Ovary (tissue), 7 donors: ENCODE measurements at regions not wholly inside any gene's neighbourhood (a gene's known extent, or its start where the extent isn't known, plus 50 kb on each side); places are given as distances from the start of the nearest gene placed in this dataset.

ENCODE experiments used
- DNase-seq, 5 donors: peaks; one replicate each; pipeline ENCODE4 v3.0.0-alpha.2; 2019 to 2020
- H3K27ac ChIP-seq, 2 donors: fragments of 200-600 bp; one replicate each; pipeline versions ENCODE4 v1.5.1 to v1.8.0; 2019 to 2022
- H3K27me3 ChIP-seq: fragments of 200-600 bp; one replicate; pipeline ENCODE4 v1.8.0; 2022
- H3K36me3 ChIP-seq: fragments of 200-600 bp; sonication (generic); one replicate; pipeline ENCODE4 v1.5.1; 2019
- H3K4me1 ChIP-seq: one replicate; pipeline ENCODE4 v1.8.1; 2013; ENCODE audit warnings: mild to moderate bottlenecking, moderate library complexity; ENCODE audit not compliant: insufficient read depth
- H3K4me3 ChIP-seq: fragments of 200-600 bp; sonication (generic); one replicate; pipeline ENCODE4 v1.5.1; 2017
- H3K9me3 ChIP-seq, 2 donors: fragments of 200-600 bp in 1 of 2; sonication (generic) in 1 of 2; one replicate each; pipeline versions ENCODE4 v1.5.1 to v1.8.1; 2013 to 2019; ENCODE audit warnings: mild to moderate bottlenecking in 1 of 2, moderate library complexity in 1 of 2
- CTCF ChIP-seq, 3 donors: fragments of 450-650 bp in 2 of 3; fragments of 200-600 bp in 1 of 3; IDR thresholded peaks; one replicate each; pipeline versions ENCODE4 v1.5.1 to v1.8.0; 2016 to 2022; ENCODE audit warnings: antibody characterized with exemption in 3 of 3, mild to moderate bottlenecking in 1 of 3
- EP300 ChIP-seq: sonication (generic); formaldehyde crosslinking; IDR thresholded peaks from one replicate; pipeline ENCODE4 v1.6.1; 2017; ENCODE audit warnings: antibody characterized with exemption
- POLR2A ChIP-seq: fragments of 450-650 bp; IDR thresholded peaks from one replicate; pipeline ENCODE4 v1.6.1; 2017; ENCODE audit warnings: antibody characterized with exemption, mild to moderate bottlenecking, moderate library complexity
- WGBS, 3 donors: extraction: QIAGEN DNeasy Blood & Tissue Kit in 1 of 3; methylation state at CpG; one replicate each; pipeline versions ENCODE4 v1.1.5 to v1.1.7; 2013 to 2017; 5-methylcytosine and 5-hydroxymethylcytosine counted together
- intact Hi-C, 4 donors: fragments of 100-400 bp; cut with DNase I; formaldehyde crosslinking; loops; one replicate each; pipeline versions ENCODE4 v1.11.0 to v1.15.1; 2022 to 2023
- donor health status: DM: no; HTN: no; CAD: no; lungs with moderate emphysema.
- donor health status: DM: no; HTN: no; CAD: no.
- donor health status: Bipolar disorder and iron deficiency.
- donor health status: DM: no; HTN: no; CAD: no.
- donor health status: DM: yes; HTN: yes; CAD: no.

- 73 to 86% (median 82%) methylated on average over 8 of the region's 8 CpGs for WGBS, 3 donors
Measured at GRCh38 chr10:118915161-118915560, 114.4 kb upstream of the NANOS1 start.

GRCh38 chr10:118916777-118917176 is 112.7 kb upstream of the NANOS1 start:
- Histone ChIP-seq H3K36me3 (no peaks in the 10 kb centered on the region), H3K4me1 (no peaks in the 10 kb centered on the region), H3K27me3 (no peaks in the 10 kb centered on the region), H3K4me3 (no peak overlapping the region), H3K9me3 (no peaks in the 10 kb centered on the region), H3K27ac (no peak overlapping the region)
- DNase-seq: no peak
- WGBS, 3 donors: 86 to 90% (median 89%) methylated on average over 6 of the region's 6 CpGs
- intact Hi-C loops: no loop called here
- TF ChIP-seq CTCF (IDR thresholded peaks at IDR 0.05): no peak
- no peak for TF ChIP-seq POLR2A
- TF ChIP-seq EP300: no peak

More at GRCh38 chr10:118915161-118915560, 114.4 kb upstream of the NANOS1 start:
- H3K9me3 ChIP-seq: no peaks in the 10 kb centered on the region
- H3K4me3 ChIP-seq: no peak overlapping the region
- intact Hi-C loops: no loop called here
- no peaks in the 10 kb centered on the region for H3K4me1 ChIP-seq
- no peak overlapping the region for H3K27ac ChIP-seq
- no peaks in the 10 kb centered on the region for H3K36me3 ChIP-seq
- TF ChIP-seq CTCF (IDR thresholded peaks at IDR 0.05) (no peak), EP300 (no peak), POLR2A (no peak)
- H3K27me3 ChIP-seq: no peaks in the 10 kb centered on the region
- no peak for DNase-seq

GRCh38 chr10:118917701-118918100 is 111.8 kb upstream of the NANOS1 start:
- H3K9me3 ChIP-seq: no peaks in the 10 kb centered on the region
- no peaks in the 10 kb centered on the region for H3K36me3 ChIP-seq
- H3K27ac ChIP-seq: no peak overlapping the region
- no peaks in the 10 kb centered on the region for H3K4me1 ChIP-seq
- intact Hi-C loops: no loop called here
- H3K4me3 ChIP-seq: no peak overlapping the region
- TF ChIP-seq POLR2A (no peak), EP300 (no peak), CTCF (IDR thresholded peaks at IDR 0.05) (no peak)
- no peaks in the 10 kb centered on the region for H3K27me3 ChIP-seq
- no peak for DNase-seq
- WGBS, 3 donors: 83 to 85% (median 84%) methylated on average over 7 of the region's 7 CpGs

GRCh38 chr10:118918116-118918515 is 111.4 kb upstream of the NANOS1 start:
- no peaks in the 10 kb centered on the region for H3K9me3 ChIP-seq
- intact Hi-C loops: no loop called here
- H3K4me1 ChIP-seq: no peaks in the 10 kb centered on the region
- DNase-seq: no peak
- 69 to 93% (median 69%) methylated on average over 5 of the region's 5 CpGs for WGBS, 3 donors
- H3K4me3 ChIP-seq: no peak overlapping the region
- H3K36me3 ChIP-seq: no peaks in the 10 kb centered on the region
- H3K27ac ChIP-seq: no peak overlapping the region
- no peaks in the 10 kb centered on the region for H3K27me3 ChIP-seq
- no peak for TF ChIP-seq EP300
- TF ChIP-seq CTCF (IDR thresholded peaks at IDR 0.05): no peak
- no peak for TF ChIP-seq POLR2A

- Histone ChIP-seq H3K27ac (no peak overlapping the region), H3K4me3 (no peak overlapping the region), H3K4me1 (no peaks in the 10 kb centered on the region), H3K9me3 (no peaks in the 10 kb centered on the region), H3K27me3 (no peaks in the 10 kb centered on the region), H3K36me3 (no peaks in the 10 kb centered on the region)
- 69 to 85% (median 77%) methylated on average over 3 of the region's 3 CpGs for WGBS, 3 donors
- no peak for TF ChIP-seq CTCF (IDR thresholded peaks at IDR 0.05)
- TF ChIP-seq EP300: no peak
- TF ChIP-seq POLR2A: no peak
- intact Hi-C loops: no loop called here
- no peak for DNase-seq
Measured at GRCh38 chr10:118918587-118918986, 110.9 kb upstream of the NANOS1 start.
